ENCODE measurements at regions not wholly inside any gene's neighbourhood (a gene's known extent, or its start where the extent isn't known, plus 50 kb on each side); places are given as distances from the start of the nearest gene placed in this dataset.

DNA sequence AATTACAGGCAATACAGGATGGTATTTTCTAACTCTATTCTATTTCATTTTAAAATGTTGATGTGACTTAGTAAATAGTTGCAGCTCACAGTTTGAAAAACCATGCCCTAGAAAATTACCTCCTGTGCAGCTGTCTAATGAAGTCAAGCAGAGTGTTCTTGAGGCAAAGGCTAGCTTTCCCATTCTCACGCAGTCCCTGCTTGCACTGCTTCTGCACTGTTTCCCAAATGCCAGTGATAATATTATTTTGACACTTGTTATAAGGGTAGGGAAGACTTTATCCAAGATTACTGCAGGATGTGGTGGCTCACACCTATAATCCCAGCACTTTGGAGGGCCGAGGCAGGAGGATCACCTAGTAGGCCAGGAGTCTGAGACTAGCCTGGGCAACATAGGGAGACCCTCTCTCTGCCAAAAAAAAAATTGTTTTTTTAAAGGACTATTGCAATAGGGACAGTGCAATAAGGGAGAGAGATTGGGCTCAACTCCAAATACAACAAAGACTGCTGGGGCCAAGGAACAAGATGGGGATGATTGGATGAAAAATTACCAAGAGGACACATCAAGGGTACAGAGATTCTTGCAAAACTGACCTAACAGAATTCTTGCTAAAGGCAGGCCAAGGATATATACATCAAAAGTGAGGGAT, 196.1 kb downstream of the LY86 start:
- no peak for DNase-seq

GRCh38 chr6:6785163-6785521, 196.6 kb downstream of the LY86 start:
- DNase-seq: no peak

- peak; percentile 47 for DNase-seq
Measured at GRCh38 chr6:6788394-6789032, 200.0 kb downstream of the LY86 start.

DNA sequence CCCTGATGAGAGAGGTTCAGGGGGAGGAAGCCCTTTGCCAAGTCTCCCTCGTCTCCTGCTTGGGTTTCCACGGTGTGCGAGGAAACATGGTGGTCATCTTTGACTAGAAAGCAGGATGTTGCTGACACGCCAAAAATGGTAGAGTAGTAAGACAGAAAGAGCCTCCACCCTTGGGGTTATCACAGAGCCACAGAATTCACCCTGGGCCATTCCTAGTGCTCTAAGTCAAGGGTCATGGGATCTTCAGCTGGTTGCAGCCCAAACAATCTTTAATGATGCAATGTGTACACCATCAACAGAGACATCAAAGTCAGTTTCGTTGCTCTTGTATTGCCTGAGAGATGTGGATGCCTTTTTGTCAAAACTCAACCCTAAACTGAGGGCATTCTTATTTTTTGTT, 201.9 kb downstream of the LY86 start:
- no peak for DNase-seq

DNA sequence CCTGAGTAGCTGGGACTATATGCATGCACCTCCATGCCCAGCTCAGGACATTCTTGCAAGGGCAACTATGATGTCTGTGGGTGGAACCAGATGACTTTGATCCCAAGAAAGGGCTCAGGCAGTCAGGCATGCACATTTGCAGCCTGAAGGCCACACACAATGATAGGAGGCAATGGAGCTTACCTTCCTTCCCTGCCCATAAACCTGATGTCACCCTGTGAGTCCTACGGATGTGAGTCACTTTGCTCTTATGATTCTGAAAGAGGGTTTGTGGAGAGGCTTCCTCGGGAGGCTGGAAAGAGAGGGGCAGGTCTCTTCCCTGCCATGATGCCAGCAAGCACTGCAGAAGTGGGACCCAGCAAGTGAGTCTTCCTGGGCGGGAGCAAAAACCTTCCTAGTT, 202.4 kb downstream of the LY86 start:
- peak; percentile 36 for DNase-seq

GRCh38 chr6:6793388-6794250, 205.1 kb downstream of the LY86 start:
- DNase-seq: peak; percentile 67

DNA sequence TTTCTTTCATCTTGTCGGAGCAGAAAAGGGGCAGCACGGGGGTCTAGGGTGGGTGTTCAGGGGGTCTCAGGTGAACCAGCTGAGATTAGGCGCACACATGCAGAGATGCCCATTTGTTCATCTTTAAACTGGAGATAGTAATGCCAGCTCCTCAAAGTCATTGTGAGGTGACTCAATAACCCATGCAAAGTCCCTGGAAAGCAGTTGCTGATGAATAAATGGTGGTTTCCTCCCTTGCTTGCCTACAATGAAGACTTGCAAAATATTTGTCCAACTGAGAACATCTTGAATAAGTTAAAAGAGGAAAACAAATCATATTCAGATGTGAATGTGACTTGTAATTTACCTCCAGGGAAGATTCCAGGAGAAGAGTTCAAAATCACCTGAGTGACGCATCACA, 206.9 kb downstream of the LY86 start:
- DNase-seq: no peak

DNA sequence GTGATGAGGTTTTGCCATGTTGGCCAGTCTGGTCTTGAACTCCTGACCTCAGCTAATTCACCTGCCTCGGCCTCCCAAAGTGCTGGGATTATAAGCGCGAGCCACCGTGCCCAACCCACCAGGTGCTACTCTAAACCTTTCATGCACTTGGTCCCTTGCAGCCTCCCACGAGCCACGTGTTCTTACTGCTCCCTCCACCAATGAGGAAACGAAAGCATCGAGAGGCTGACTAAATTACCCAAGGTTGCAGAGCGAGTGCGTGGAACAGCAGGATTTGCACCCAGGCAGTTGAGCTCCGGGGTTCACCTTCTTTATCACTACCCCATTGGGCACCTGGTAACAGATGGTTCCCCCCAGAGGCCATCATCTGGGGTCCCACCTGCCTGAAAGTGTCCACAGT, 208.3 kb downstream of the LY86 start:
- DNase-seq: no peak

DNA sequence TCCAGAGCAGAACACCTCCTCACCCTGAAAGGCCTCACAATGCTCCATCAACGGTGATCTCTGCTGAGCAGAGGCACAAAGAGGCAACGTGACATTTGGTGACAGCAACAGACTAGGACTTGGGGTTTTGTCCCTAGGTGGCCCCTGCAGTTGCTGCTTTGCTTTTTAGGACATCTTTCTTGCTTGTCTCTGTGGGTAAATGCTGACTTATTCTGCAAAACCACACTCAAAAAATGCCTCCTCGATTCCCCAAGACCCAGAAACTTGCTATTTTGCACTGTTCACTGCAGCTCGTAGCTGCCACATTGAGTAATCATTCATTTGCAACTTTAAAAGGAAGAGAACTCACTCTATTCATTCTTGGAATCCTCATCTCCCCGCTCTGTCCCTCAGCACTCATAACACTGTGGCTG, 209.9 kb downstream of the LY86 start:
- DNase-seq: peak; percentile 88

GRCh38 chr6:6801005-6801335, 212.4 kb downstream of the LY86 start:
- no peak for DNase-seq

- DNase-seq: no peak
Measured at GRCh38 chr6:6801635-6802218, 213.2 kb downstream of the LY86 start.

- DNase-seq: peak; percentile 53
Measured at GRCh38 chr6:6803180-6803977, 214.9 kb downstream of the LY86 start.

DNA sequence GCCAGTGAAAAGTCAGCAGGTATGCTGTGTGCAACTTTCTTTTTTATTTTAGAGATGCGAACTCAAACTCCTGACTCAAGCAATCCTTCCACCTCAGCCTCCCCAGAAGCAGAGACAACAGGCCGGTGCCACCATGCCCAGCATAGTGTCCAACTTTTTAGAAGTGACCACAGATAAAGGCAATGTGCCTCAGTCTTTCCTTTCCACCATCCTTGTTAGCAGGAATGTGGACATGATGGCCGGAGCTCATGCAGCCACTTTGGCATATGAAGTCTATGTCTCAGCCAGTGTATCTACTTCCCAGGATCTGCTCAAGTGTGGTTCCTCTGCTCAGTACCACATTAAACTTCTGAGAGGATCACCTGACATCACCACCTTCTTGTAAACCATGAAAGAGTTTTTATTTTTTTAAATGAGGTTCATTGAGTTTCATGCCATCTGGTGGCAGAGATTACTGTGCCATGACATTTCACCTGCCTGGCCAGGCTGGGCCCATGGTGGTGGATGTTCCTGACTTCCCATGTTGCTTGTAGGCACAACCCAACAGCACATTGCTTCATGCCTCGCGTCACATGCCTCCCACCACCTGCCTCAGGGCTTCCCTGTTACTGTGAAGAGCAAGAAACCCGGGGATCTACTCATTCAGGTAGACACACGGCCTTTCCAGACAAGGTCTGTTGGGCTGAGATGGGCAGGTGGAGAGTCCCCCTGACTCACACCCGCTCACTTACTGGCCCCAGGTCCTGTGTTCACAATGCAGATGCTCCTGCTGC, 216.5 kb downstream of the LY86 start:
- no peak for DNase-seq

DNA sequence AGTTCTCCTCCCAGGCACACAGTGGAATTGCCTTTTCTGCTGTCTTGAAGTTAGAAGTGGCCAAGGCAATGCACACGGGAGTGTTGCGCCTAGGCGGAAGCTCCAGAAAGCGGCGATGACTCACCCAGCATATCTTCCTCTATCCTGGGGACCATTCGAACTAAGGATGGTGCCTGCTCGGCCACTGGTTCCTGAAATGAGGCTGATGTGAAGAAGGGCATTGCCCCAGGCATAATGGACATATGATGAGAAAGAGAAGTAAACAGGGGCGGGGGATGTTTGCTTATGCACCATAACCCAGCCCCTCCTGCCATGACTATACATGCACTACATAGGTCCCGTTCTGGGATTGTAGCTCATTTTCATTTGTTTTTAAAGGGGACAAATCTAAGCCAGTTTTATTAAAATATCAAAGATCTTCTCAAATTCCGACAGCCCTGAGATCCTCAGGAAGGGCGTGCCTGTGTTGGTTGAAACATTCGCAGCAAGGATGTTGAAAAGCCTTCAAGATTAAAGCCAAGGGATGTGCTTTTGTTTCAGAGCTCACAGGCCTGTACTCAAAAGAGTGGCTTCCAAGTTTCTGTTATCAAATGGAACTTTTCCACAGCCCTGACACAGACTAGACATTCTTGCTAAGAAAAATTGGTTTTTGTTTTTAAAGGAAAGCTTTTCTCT, 218.5 kb downstream of the LY86 start:
- no peak for DNase-seq

DNA sequence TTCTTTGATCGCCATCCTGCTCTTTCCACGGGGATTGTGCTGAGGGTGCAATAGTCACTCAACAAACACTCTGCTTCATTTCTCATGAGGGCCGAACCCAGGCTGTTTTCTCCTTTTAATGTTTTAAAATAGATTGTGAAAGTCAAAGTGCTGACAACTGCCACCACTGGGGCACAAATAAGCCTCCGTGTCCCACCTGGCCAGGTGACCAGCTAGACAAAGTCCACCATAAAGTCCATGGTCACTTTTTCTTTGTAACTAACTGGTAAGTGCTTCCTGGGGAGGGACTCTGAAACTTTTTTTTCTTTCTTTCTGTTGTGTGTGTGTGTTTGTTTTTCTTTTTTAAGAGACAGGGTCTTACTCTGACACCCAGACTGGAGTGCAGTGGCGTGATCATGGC, 219.8 kb downstream of the LY86 start:
- DNase-seq: no peak

DNA sequence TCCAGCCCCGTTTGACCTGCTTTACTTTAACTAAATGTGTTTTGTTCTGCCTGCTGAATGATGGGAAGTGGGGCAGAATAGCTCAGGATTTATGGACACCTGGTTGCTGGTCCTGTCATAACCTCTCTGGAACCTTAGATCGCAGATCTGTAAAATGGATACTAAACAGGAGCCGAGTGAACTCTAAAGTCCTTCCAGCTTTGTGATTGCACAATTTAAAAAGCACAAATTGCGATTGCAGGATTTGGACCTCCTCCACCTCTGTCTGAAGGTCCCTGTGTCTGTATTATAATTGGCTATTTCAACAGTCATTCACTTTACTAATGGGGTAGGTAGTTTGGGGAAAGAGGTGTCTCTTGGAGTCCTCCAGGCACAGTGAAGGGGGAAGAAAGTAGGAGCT, 220.4 kb downstream of the LY86 start:
- DNase-seq: no peak

GRCh38 chr6:6810727-6811126, 222.2 kb downstream of the LY86 start:
- no peak for DNase-seq

- peak; percentile 42 for DNase-seq
Measured at GRCh38 chr6:6811128-6812009, 222.8 kb downstream of the LY86 start.

GRCh38 chr6:6812427-6812826, 223.9 kb downstream of the LY86 start:
- no peak for DNase-seq

DNA sequence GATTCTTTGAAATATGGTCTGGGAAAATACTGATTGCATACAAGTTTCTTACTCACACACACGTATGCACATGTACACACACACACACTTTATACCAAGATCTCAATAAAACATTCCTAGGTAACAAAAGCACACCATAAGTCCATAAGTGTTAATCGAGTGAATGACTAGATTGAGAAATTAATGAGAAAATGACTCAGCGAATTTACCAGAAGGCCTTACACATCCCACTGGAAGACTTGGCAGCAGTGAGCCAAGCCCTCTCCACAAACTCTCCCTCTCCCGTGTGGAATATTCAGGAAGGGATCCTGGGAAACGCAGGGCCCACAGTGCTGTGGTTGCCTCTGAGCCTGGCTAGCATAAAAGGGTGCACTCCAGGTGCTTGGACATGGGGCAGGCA, 227.2 kb downstream of the LY86 start:
- DNase-seq: no peak

DNA sequence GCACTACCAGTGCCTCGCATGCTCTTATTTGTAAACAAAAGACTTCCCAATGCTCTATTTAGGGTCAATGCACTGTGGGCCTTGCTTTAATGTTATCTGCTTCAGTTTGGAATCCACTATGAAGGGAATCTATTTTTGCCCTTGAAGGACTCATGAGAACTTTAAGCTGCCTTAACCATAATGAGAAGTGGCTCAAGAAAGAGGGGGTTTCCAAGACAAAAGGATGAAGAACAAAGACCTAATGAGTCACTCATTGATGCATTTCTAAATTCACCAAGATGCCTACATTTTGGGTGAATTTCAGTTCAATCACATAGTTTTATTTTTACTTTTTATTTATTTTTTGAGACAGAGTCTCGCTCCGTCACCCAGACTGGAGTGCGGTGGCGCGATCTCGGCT, 228.2 kb downstream of the LY86 start:
- DNase-seq: no peak

Data from activated CD4-positive, alpha-beta T cell treated with anti-CD3 and anti-CD28 coated beads, Interleukin-10, Interleukin-2, amounts not matched to agents 100 ng/mL and 50 ng/mL, durations not matched to agents 16 hours and 8 hours (primary cell).